SK-N-SH (cell line): ENCODE measurements at regions not wholly inside any gene's neighbourhood (a gene's known extent, or its start where the extent isn't known, plus 50 kb on each side); places are given as distances from the start of the nearest gene placed in this dataset.
"Not testable (repeated sequence)": the region's sequence is repeated elsewhere in the genome, so short reads cannot be mapped to it uniquely, and the experiment has no call there.

ENCODE experiments used
- CHD2 ChIP-seq: fragments of 150-350 bp; IDR thresholded peaks from 2 replicates; pipeline ENCODE4 v1.6.1; 2018; ENCODE audit warnings: low read length; ENCODE audit not compliant: partially characterized antibody
- FOXJ3 ChIP-seq: sonication (generic); formaldehyde crosslinking; IDR thresholded peaks from 2 replicates; pipeline ENCODE4 v1.5.1; 2020; ENCODE audit warnings: mild to moderate bottlenecking, missing genetic modification reagents
- POLR2AphosphoS5 ChIP-seq: IDR thresholded peaks from 2 replicates; pipeline ENCODE4 v1.6.1; 2012; ENCODE audit warnings: low read depth, low read length
- TEAD4 ChIP-seq: IDR thresholded peaks from 2 replicates; pipeline ENCODE4 v1.4.0; 2012; ENCODE audit warnings: mild to moderate bottlenecking, borderline replicate concordance; ENCODE audit not compliant: insufficient read depth
- TF ChIP-seq, protein P1 (sequence below): fragments of 200-600 bp; sonication (generic); IDR thresholded peaks from 2 replicates; pipeline ENCODE4 v1.6.1; 2017; ENCODE audit warnings: antibody characterized with exemption, mild to moderate bottlenecking, moderate library complexity
- TF ChIP-seq, protein P2 (sequence below): IDR thresholded peaks from 2 replicates; pipeline ENCODE4 v1.6.1; 2012; ENCODE audit warnings: mild to moderate bottlenecking, low read depth, low read length, moderate library complexity
- TF ChIP-seq, protein P3 (sequence below): IDR thresholded peaks from 2 replicates; pipeline ENCODE4 v1.4.0; 2012; ENCODE audit warnings: low read depth

DNA sequence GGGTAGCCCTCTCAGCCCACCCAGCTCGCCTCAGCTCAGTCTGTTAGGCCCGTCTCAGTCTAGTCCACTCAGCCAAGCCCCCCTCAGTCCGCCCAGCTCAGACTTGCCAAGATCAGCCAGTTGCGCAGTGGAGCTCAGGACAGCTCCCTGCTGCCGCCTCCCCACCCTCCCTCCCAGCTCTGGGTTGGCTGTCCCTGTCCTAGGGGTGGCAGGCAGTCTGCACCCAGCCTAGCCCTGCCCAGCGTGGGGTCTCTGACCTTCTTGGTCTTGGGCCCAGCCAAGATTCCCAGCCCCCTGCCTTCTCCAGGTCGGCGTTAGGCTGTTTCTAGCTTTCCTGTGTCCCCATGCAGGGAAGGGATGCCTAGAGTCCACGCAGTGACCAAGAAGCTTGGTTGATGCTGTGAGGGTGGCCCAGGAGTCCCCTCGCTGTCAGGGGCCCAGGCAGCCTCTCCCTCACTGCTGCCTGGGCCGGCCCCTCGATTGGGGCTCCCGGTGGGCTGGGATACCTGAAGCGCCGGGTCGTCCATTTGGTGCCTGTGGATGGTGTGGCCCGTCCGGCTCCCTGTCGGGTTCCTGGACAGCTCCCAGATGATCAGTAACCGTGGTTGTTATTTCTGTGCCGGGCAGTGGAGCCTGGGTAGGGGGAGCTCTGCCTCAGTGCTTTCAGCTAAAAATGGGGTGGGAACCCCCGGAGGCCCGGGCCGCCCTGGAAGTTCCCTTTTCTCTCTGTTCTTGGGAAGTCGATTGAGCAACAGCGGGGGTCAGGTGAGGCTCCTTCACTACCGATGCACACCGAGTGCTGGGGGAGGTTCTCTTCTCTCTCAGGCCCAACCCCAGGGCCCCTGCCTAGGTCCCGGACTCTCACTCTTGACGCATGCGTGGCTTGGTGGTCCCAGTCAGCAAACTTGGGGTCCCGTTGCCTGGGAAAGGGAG lies 78.4 kb downstream of the TMEM121 start:
- TF ChIP-seq, protein P1, sequence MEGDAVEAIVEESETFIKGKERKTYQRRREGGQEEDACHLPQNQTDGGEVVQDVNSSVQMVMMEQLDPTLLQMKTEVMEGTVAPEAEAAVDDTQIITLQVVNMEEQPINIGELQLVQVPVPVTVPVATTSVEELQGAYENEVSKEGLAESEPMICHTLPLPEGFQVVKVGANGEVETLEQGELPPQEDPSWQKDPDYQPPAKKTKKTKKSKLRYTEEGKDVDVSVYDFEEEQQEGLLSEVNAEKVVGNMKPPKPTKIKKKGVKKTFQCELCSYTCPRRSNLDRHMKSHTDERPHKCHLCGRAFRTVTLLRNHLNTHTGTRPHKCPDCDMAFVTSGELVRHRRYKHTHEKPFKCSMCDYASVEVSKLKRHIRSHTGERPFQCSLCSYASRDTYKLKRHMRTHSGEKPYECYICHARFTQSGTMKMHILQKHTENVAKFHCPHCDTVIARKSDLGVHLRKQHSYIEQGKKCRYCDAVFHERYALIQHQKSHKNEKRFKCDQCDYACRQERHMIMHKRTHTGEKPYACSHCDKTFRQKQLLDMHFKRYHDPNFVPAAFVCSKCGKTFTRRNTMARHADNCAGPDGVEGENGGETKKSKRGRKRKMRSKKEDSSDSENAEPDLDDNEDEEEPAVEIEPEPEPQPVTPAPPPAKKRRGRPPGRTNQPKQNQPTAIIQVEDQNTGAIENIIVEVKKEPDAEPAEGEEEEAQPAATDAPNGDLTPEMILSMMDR: not testable (repeated sequence)
- not testable (repeated sequence) for TF ChIP-seq POLR2AphosphoS5, TEAD4, CHD2, FOXJ3
- TF ChIP-seq, protein P2, sequence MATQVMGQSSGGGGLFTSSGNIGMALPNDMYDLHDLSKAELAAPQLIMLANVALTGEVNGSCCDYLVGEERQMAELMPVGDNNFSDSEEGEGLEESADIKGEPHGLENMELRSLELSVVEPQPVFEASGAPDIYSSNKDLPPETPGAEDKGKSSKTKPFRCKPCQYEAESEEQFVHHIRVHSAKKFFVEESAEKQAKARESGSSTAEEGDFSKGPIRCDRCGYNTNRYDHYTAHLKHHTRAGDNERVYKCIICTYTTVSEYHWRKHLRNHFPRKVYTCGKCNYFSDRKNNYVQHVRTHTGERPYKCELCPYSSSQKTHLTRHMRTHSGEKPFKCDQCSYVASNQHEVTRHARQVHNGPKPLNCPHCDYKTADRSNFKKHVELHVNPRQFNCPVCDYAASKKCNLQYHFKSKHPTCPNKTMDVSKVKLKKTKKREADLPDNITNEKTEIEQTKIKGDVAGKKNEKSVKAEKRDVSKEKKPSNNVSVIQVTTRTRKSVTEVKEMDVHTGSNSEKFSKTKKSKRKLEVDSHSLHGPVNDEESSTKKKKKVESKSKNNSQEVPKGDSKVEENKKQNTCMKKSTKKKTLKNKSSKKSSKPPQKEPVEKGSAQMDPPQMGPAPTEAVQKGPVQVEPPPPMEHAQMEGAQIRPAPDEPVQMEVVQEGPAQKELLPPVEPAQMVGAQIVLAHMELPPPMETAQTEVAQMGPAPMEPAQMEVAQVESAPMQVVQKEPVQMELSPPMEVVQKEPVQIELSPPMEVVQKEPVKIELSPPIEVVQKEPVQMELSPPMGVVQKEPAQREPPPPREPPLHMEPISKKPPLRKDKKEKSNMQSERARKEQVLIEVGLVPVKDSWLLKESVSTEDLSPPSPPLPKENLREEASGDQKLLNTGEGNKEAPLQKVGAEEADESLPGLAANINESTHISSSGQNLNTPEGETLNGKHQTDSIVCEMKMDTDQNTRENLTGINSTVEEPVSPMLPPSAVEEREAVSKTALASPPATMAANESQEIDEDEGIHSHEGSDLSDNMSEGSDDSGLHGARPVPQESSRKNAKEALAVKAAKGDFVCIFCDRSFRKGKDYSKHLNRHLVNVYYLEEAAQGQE: not testable (repeated sequence)
- TF ChIP-seq, protein P3, sequence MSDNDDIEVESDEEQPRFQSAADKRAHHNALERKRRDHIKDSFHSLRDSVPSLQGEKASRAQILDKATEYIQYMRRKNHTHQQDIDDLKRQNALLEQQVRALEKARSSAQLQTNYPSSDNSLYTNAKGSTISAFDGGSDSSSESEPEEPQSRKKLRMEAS: not testable (repeated sequence)
